Mammary epithelial cell (primary cell): ENCODE measurements at regions not wholly inside any gene's neighbourhood (a gene's known extent, or its start where the extent isn't known, plus 50 kb on each side); places are given as distances from the start of the nearest gene placed in this dataset.

Experiments
- EZH2 ChIP-seq: IDR thresholded peaks from 2 replicates; pipeline ENCODE4 v1.6.1; 2012; ENCODE audit warnings: low read length, inconsistent platforms, borderline replicate concordance
- TF ChIP-seq, protein P1 (sequence below), 2 donors: IDR thresholded peaks in 1 of 2; conservative IDR thresholded peaks in 1 of 2; 2 replicates each; pipeline ENCODE4 v1.5.1; 2011 to 2012; ENCODE audit warnings: inconsistent platforms in 2 of 2, low read length in 2 of 2, mild to moderate bottlenecking in 2 of 2, control low read depth in 1 of 2, low read depth in 1 of 2; ENCODE audit not compliant: insufficient read depth in 1 of 2; ENCODE audit errors: extremely low read depth in 1 of 2

DNA sequence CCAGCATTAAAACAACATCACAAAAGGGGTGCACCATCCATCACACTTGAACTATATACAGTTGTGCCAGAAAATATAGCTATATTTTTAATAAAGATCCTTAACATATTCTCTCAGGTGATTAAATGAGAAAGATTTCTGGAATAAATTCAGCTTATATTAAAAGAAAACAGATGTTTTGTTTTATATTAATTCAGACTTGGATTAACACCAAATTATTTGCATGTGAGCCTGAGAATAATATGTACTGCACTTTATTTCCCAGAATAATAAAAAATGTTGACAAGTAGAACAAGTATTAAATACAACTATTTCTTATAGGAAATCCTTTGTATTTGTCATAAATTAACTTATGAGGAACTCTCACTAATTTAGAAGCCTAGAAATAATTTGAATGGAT is 1467.4 kb downstream of the RAPGEF2 start:
- no peak for TF ChIP-seq EZH2
- TF ChIP-seq, protein P1, sequence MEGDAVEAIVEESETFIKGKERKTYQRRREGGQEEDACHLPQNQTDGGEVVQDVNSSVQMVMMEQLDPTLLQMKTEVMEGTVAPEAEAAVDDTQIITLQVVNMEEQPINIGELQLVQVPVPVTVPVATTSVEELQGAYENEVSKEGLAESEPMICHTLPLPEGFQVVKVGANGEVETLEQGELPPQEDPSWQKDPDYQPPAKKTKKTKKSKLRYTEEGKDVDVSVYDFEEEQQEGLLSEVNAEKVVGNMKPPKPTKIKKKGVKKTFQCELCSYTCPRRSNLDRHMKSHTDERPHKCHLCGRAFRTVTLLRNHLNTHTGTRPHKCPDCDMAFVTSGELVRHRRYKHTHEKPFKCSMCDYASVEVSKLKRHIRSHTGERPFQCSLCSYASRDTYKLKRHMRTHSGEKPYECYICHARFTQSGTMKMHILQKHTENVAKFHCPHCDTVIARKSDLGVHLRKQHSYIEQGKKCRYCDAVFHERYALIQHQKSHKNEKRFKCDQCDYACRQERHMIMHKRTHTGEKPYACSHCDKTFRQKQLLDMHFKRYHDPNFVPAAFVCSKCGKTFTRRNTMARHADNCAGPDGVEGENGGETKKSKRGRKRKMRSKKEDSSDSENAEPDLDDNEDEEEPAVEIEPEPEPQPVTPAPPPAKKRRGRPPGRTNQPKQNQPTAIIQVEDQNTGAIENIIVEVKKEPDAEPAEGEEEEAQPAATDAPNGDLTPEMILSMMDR (conservative IDR thresholded peaks at IDR 0.05 in 1 of 2, IDR thresholded peaks at IDR 0.05 in 1 of 2; ENCODE audit: extremely low read depth in 1 of 2, insufficient read depth in 1 of 2, low read depth in 1 of 2, low read length in 2 of 2): no peak
